Smooth muscle cell (in vitro differentiated cells): ENCODE measurements at regions not wholly inside any gene's neighbourhood (a gene's known extent, or its start where the extent isn't known, plus 50 kb on each side); places are given as distances from the start of the nearest gene placed in this dataset.

ENCODE experiments used
- DNase-seq: peaks from one replicate; lab custom pipeline; 2025; ENCODE audit not compliant: unreplicated experiment; lab: John Stamatoyannopoulos, UW
- H2AFZ ChIP-seq: fragments of 200-600 bp; sonication (generic); 2 replicates; pipeline ENCODE4 v1.6.0; 2016; ENCODE audit warnings: antibody characterized with exemption, low read depth, mild to moderate bottlenecking
- H3F3A ChIP-seq: fragments of 200-600 bp; sonication (generic); 2 replicates; pipeline ENCODE4 v1.6.0; 2017; ENCODE audit warnings: antibody characterized with exemption, low read depth
- H3K27ac ChIP-seq: fragments of 200-600 bp; sonication (generic); 2 replicates; pipeline ENCODE4 v1.5.1; 2016; ENCODE audit warnings: low read depth, mild to moderate bottlenecking
- H3K27me3 ChIP-seq: fragments of 200-600 bp; sonication (generic); 2 replicates; pipeline ENCODE4 v1.6.1; 2016; ENCODE audit warnings: low read depth, mild to moderate bottlenecking
- H3K36me3 ChIP-seq: fragments of 200-600 bp; sonication (generic); 2 replicates; pipeline ENCODE4 v1.5.1; 2016; ENCODE audit warnings: low read depth
- H3K4me1 ChIP-seq: fragments of 200-600 bp; sonication (generic); 2 replicates; pipeline ENCODE4 v1.5.1; 2016; ENCODE audit warnings: low read depth
- H3K4me2 ChIP-seq: fragments of 200-600 bp; sonication (generic); 2 replicates; pipeline ENCODE4 v1.6.0; 2016; ENCODE audit warnings: mild to moderate bottlenecking
- H3K4me3 ChIP-seq: fragments of 200-600 bp; sonication (generic); 2 replicates; pipeline ENCODE4 v1.5.1; 2016; ENCODE audit warnings: mild to moderate bottlenecking
- H3K79me2 ChIP-seq: fragments of 200-600 bp; sonication (generic); 2 replicates; pipeline ENCODE4 v1.6.0; 2016; ENCODE audit warnings: low read depth, mild to moderate bottlenecking
- H3K9ac ChIP-seq: fragments of 200-600 bp; sonication (generic); 2 replicates; pipeline ENCODE4 v1.6.0; 2016; ENCODE audit warnings: low read depth
- H3K9me3 ChIP-seq: fragments of 200-600 bp; sonication (generic); replicated peaks from 2 replicates; pipeline ENCODE4 v1.5.1; 2016; ENCODE audit warnings: low read depth
- H4K20me1 ChIP-seq: fragments of 200-600 bp; sonication (generic); 2 replicates; pipeline ENCODE4 v1.6.0; 2016; ENCODE audit warnings: low read depth
- CTCF ChIP-seq: fragments of 200-600 bp; sonication (generic); IDR thresholded peaks from 2 replicates; pipeline ENCODE4 v1.5.1; 2017; ENCODE audit warnings: borderline replicate concordance, mild to moderate bottlenecking, antibody characterized with exemption; ENCODE audit not compliant: insufficient read depth, poor library complexity, severe bottlenecking
- WGBS: methylation state at CpG from one replicate; pipeline ENCODE4 v1.1.7; 2016; ENCODE audit warnings: low lambda C conversion rate; 5-methylcytosine and 5-hydroxymethylcytosine counted together

DNA sequence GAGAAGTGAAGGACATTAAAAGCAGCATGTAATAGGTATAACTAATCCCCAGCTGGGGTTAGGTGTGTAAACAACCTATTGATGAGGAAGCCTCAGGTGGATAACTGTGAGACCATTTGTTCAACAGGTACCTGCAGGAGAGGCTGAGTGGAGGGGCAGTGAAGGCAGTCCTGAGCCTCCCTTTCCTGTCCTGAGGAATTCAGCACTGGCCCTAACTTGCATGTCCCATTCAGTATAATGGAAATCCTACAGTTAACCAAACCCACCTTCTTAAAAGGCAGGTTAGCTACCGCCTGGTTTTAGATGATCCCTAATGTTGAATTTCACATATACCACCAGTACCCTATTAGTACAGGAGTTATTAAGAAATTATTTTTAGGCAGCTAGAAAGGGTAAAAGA, 225.9 kb upstream of the GOT2 start:
- 85% methylated on average over 1 of the region's 1 CpG for WGBS
- no peaks in the 10 kb centered on the region for H3K9me3 ChIP-seq
- no peaks in the 10 kb centered on the region for H3F3A ChIP-seq
- no peaks in the 10 kb centered on the region for H3K4me1 ChIP-seq
- no peaks in the 10 kb centered on the region for H3K36me3 ChIP-seq
- H3K4me3 ChIP-seq: no peak overlapping the region
- no peak overlapping the region for H3K4me2 ChIP-seq
- no peak overlapping the region for H3K9ac ChIP-seq
- no peak for TF ChIP-seq CTCF
- no peaks in the 10 kb centered on the region for H3K79me2 ChIP-seq
- no peaks in the 10 kb centered on the region for H3K27me3 ChIP-seq
- no peaks in the 10 kb centered on the region for H4K20me1 ChIP-seq
- no peak overlapping the region for H2AFZ ChIP-seq
- DNase-seq: no peak
- no peak overlapping the region for H3K27ac ChIP-seq

DNA sequence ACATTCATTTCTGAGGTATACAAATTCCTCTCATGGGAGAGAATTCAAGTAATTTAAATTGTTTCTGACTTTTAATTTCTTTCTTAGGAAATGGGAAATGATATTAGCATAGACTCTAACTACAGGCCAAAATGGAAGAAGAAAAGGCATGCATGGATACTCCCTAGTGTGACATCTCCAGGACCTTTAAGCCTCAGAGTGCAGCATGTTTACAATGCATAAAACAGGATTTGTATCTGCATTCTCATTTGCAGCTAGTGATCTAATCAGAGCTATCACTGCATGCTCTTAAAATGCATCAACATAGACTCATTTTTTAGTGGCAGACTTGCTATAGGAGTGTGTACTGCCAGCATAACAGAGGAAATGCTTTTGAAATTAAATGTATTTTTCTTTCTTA, 224.6 kb upstream of the GOT2 start:
- Histone ChIP-seq H3K79me2 (no peaks in the 10 kb centered on the region), H3K4me3 (no peak overlapping the region), H3F3A (no peaks in the 10 kb centered on the region), H4K20me1 (no peaks in the 10 kb centered on the region), H3K9me3 (no peaks in the 10 kb centered on the region), H3K36me3 (no peaks in the 10 kb centered on the region), H3K9ac (no peak overlapping the region), H3K4me1 (no peaks in the 10 kb centered on the region), H2AFZ (no peak overlapping the region), H3K4me2 (no peak overlapping the region), H3K27ac (no peak overlapping the region), H3K27me3 (no peaks in the 10 kb centered on the region)
- TF ChIP-seq CTCF: no peak
- DNase-seq: no peak

- Histone ChIP-seq H3K4me1 (peaks cover 10% of the 10 kb centered on the region), H3K9me3 (no peaks in the 10 kb centered on the region), H3K27ac (no peak overlapping the region), H3K9ac (no peak overlapping the region), H4K20me1 (no peaks in the 10 kb centered on the region), H2AFZ (no peak overlapping the region), H3F3A (no peaks in the 10 kb centered on the region), H3K4me3 (no peak overlapping the region), H3K79me2 (no peaks in the 10 kb centered on the region), H3K4me2 (no peak overlapping the region), H3K27me3 (no peaks in the 10 kb centered on the region), H3K36me3 (no peaks in the 10 kb centered on the region)
- 34% methylated on average over 1 of the region's 1 CpG for WGBS
- TF ChIP-seq CTCF: no peak
- no peak for DNase-seq
These were observed 214.1 kb upstream of the GOT2 start for GRCh38 chr16:58948244-58948643.

DNA sequence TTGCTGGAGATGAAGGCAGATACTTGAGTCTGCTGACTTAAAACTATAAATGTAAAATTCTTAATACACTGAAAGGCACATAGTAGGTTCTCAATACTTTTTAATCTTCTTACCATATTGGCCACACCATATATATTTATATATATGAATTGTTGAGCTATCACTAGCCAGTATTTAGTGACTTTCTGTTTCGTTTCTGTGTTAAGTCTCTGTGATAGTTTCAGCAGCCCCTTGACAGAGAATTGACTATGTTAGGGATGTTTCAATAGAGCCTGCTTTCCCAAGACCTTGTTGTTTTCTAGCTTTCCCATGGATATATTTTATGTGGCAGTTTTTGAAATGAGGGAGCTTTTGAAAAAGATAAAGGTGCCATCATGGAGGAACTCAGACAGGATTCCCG, 206.5 kb upstream of the GOT2 start:
- no peak for TF ChIP-seq CTCF
- Histone ChIP-seq H3K4me3 (no peak overlapping the region), H3K4me2 (no peak overlapping the region), H3K27ac (no peak overlapping the region), H2AFZ (no peak overlapping the region), H3K9ac (no peak overlapping the region), H3K27me3 (no peaks in the 10 kb centered on the region), H3F3A (no peaks in the 10 kb centered on the region), H3K36me3 (no peaks in the 10 kb centered on the region), H3K79me2 (no peaks in the 10 kb centered on the region), H4K20me1 (no peaks in the 10 kb centered on the region), H3K9me3 (no peaks in the 10 kb centered on the region), H3K4me1 (peaks cover 14% of the 10 kb centered on the region)
- 94% methylated on average over 2 of the region's 2 CpGs for WGBS
- no peak for DNase-seq
